B cell (primary cell): ENCODE measurements at regions not wholly inside any gene's neighbourhood (a gene's known extent, or its start where the extent isn't known, plus 50 kb on each side); places are given as distances from the start of the nearest gene placed in this dataset.

ENCODE experiments used
- CTCF ChIP-seq: fragments of 200-600 bp; IDR thresholded peaks from one replicate; pipeline ENCODE4 v1.8.0; 2022; ENCODE audit warnings: antibody characterized with exemption, mild to moderate bottlenecking
- EZH2 ChIP-seq: IDR thresholded peaks from 2 replicates; pipeline ENCODE4 v1.6.1; 2012; ENCODE audit warnings: borderline replicate concordance, low read depth, mild to moderate bottlenecking, moderate library complexity, low read length; ENCODE audit not compliant: insufficient read depth, poor library complexity, severe bottlenecking

- TF ChIP-seq CTCF (no peak), EZH2 (no peak)
Measured at GRCh38 chr9:2567922-2568321, 53.7 kb upstream of the VLDLR start.
